ENCODE measurements at regions not wholly inside any gene's neighbourhood (a gene's known extent, or its start where the extent isn't known, plus 50 kb on each side); places are given as distances from the start of the nearest gene placed in this dataset.

GRCh38 chr4:66893807-66894206, 651.5 kb downstream of the CENPC start:
- H3K4me1 ChIP-seq (ENCODE audit: control insufficient read depth in 1 of 2, insufficient read depth in 2 of 2, low read length in 2 of 2), result no peaks in the 10 kb centered on the region
- H4K12ac ChIP-seq (ENCODE audit: low read depth, low read length), result no peak overlapping the region
- no peak overlapping the region for H4K8ac ChIP-seq (ENCODE audit: low read depth, low read length)
- H3K4me3 ChIP-seq (ENCODE audit: low read depth, low read length), result no peak overlapping the region
- no peak overlapping the region for H2AFZ ChIP-seq (ENCODE audit: insufficient read depth, low read length, poor library complexity)
- no peak overlapping the region for H3K14ac ChIP-seq (ENCODE audit: low read length)
- no peaks in the 10 kb centered on the region for H3K79me1 ChIP-seq (ENCODE audit: low read length)
- DNase-seq, result no peak
- no peak overlapping the region for H3K23ac ChIP-seq (ENCODE audit: low read length)
- H2BK12ac ChIP-seq (ENCODE audit: low read length), result no peak overlapping the region
- no peak overlapping the region for H3K18ac ChIP-seq (ENCODE audit: low read length)
- H2AK5ac ChIP-seq (ENCODE audit: low read length), result no peak overlapping the region
- no peak overlapping the region for H3K27ac ChIP-seq (ENCODE audit: low read depth, low read length)
- no peaks in the 10 kb centered on the region for H3K79me2 ChIP-seq (ENCODE audit: control insufficient read depth, insufficient read depth, low read length, poor library complexity)
- WGBS (ENCODE audit: extremely low coverage, insufficient coverage, insufficient read length), result no CpG with 5 or more reads among the region's 1 CpG
- H4K91ac ChIP-seq (ENCODE audit: low read depth, low read length), result no peak overlapping the region
- no peak overlapping the region for H2BK120ac ChIP-seq (ENCODE audit: insufficient read depth, low read length, poor library complexity)
- H3K4ac ChIP-seq (ENCODE audit: low read depth, low read length), result no peak overlapping the region
- H3K9ac ChIP-seq (ENCODE audit: low read length), result no peak overlapping the region
- peaks cover 3% of the 10 kb centered on the region for H3K9me3 ChIP-seq (ENCODE audit: insufficient read depth, low read depth, low read length)
- no peaks in the 10 kb centered on the region for H3K27me3 ChIP-seq (ENCODE audit: insufficient read depth, low read length)
- H3K4me2 ChIP-seq (ENCODE audit: low read length), result no peak overlapping the region
- H2BK5ac ChIP-seq (ENCODE audit: low read depth, low read length, poor library complexity), result no peak overlapping the region
- H3K36me3 ChIP-seq (ENCODE audit: control insufficient read depth in 1 of 2, insufficient read depth in 2 of 2, low read length in 2 of 2), result no peaks in the 10 kb centered on the region

DNA sequence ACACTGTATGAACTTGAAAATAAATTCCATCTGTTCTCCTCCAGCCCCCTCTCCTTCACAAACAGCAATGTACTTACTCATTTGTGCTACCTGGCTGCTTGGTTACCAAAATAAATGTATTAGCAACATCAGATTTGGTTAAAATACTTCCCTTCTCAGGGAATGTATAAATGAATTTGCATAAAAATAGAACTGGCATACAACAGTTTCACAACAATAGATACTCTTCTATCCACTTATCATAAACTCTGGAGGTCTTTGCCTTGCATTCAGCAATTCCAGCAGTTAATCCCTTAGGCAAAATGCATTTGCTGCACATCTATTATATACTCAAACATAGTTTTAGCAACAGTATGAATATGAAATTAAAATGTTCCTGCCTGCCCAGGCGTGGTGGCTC, 658.2 kb downstream of the CENPC start:
- no peak overlapping the region for H4K12ac ChIP-seq (ENCODE audit: low read depth, low read length)
- no peak overlapping the region for H3K14ac ChIP-seq (ENCODE audit: low read length)
- DNase-seq, result no peak
- H3K4ac ChIP-seq (ENCODE audit: low read depth, low read length), result no peak overlapping the region
- H2AFZ ChIP-seq (ENCODE audit: insufficient read depth, low read length, poor library complexity), result no peak overlapping the region
- no peak overlapping the region for H2BK12ac ChIP-seq (ENCODE audit: low read length)
- H3K79me1 ChIP-seq (ENCODE audit: low read length), result no peaks in the 10 kb centered on the region
- no peak overlapping the region for H3K27ac ChIP-seq (ENCODE audit: low read depth, low read length)
- no peak overlapping the region for H2AK5ac ChIP-seq (ENCODE audit: low read length)
- H3K4me1 ChIP-seq (ENCODE audit: control insufficient read depth in 1 of 2, insufficient read depth in 2 of 2, low read length in 2 of 2), result no peaks in the 10 kb centered on the region
- no peaks in the 10 kb centered on the region for H3K79me2 ChIP-seq (ENCODE audit: control insufficient read depth, insufficient read depth, low read length, poor library complexity)
- no peak overlapping the region for H3K18ac ChIP-seq (ENCODE audit: low read length)
- H4K8ac ChIP-seq (ENCODE audit: low read depth, low read length), result no peak overlapping the region
- no peak overlapping the region for H3K4me3 ChIP-seq (ENCODE audit: low read depth, low read length)
- WGBS (ENCODE audit: extremely low coverage, insufficient coverage, insufficient read length), result no CpG with 5 or more reads among the region's 1 CpG
- H3K27me3 ChIP-seq (ENCODE audit: insufficient read depth, low read length), result no peaks in the 10 kb centered on the region
- H2BK5ac ChIP-seq (ENCODE audit: low read depth, low read length, poor library complexity), result no peak overlapping the region
- H3K36me3 ChIP-seq (ENCODE audit: control insufficient read depth in 1 of 2, insufficient read depth in 2 of 2, low read length in 2 of 2), result no peaks in the 10 kb centered on the region
- no peak overlapping the region for H2BK120ac ChIP-seq (ENCODE audit: insufficient read depth, low read length, poor library complexity)
- H3K9ac ChIP-seq (ENCODE audit: low read length), result no peak overlapping the region
- H3K23ac ChIP-seq (ENCODE audit: low read length), result no peak overlapping the region
- H3K4me2 ChIP-seq (ENCODE audit: low read length), result no peak overlapping the region
- no peaks in the 10 kb centered on the region for H3K9me3 ChIP-seq (ENCODE audit: insufficient read depth, low read depth, low read length)
- H4K91ac ChIP-seq (ENCODE audit: low read depth, low read length), result no peak overlapping the region

GRCh38 chr4:66885501-66886165, 659.7 kb downstream of the CENPC start:
- no peak overlapping the region for H2BK120ac ChIP-seq (ENCODE audit: insufficient read depth, low read length, poor library complexity)
- no peak overlapping the region for H3K9ac ChIP-seq (ENCODE audit: low read length)
- H2BK5ac ChIP-seq (ENCODE audit: low read depth, low read length, poor library complexity), result no peak overlapping the region
- no peak overlapping the region for H3K4ac ChIP-seq (ENCODE audit: low read depth, low read length)
- H3K79me1 ChIP-seq (ENCODE audit: low read length), result no peaks in the 10 kb centered on the region
- H3K27ac ChIP-seq (ENCODE audit: low read depth, low read length), result no peak overlapping the region
- no peak overlapping the region for H3K4me2 ChIP-seq (ENCODE audit: low read length)
- no peak overlapping the region for H3K4me3 ChIP-seq (ENCODE audit: low read depth, low read length)
- no peak overlapping the region for H3K14ac ChIP-seq (ENCODE audit: low read length)
- H4K12ac ChIP-seq (ENCODE audit: low read depth, low read length), result no peak overlapping the region
- H3K27me3 ChIP-seq (ENCODE audit: insufficient read depth, low read length), result no peaks in the 10 kb centered on the region
- no peak overlapping the region for H3K23ac ChIP-seq (ENCODE audit: low read length)
- no peak overlapping the region for H4K8ac ChIP-seq (ENCODE audit: low read depth, low read length)
- H2AFZ ChIP-seq (ENCODE audit: insufficient read depth, low read length, poor library complexity), result no peak overlapping the region
- no peak overlapping the region for H2BK12ac ChIP-seq (ENCODE audit: low read length)
- H2AK5ac ChIP-seq (ENCODE audit: low read length), result no peak overlapping the region
- H3K9me3 ChIP-seq (ENCODE audit: insufficient read depth, low read depth, low read length), result no peaks in the 10 kb centered on the region
- H3K36me3 ChIP-seq (ENCODE audit: control insufficient read depth in 1 of 2, insufficient read depth in 2 of 2, low read length in 2 of 2), result no peaks in the 10 kb centered on the region
- H3K18ac ChIP-seq (ENCODE audit: low read length), result no peak overlapping the region
- no peak overlapping the region for H4K91ac ChIP-seq (ENCODE audit: low read depth, low read length)
- WGBS (ENCODE audit: extremely low coverage, insufficient coverage, insufficient read length), result no CpG with 5 or more reads among the region's 1 CpG
- peak in 1 of 2 donors; percentile 1 for DNase-seq
- no peaks in the 10 kb centered on the region for H3K4me1 ChIP-seq (ENCODE audit: control insufficient read depth in 1 of 2, insufficient read depth in 2 of 2, low read length in 2 of 2)
- H3K79me2 ChIP-seq (ENCODE audit: control insufficient read depth, insufficient read depth, low read length, poor library complexity), result no peaks in the 10 kb centered on the region

DNA sequence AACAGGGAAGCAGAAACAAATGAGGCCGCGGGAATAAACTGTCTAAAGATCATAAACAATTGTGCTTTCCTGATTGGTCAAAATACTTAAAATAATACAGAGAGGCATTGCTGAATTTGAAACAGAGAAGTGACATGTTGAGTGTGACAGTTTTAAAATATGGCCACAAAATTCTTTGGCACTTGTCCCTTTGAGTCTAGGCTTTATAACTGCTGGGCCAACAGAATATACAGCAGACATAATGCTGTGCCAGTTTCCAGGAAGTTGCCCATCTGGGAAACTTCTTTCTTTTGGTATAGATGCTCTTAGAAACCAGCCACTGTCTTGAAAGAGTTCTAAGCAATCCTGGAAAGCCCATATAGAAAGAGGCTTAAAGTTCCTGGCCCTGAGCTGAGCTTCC, 668.4 kb downstream of the CENPC start:
- Histone ChIP-seq H4K8ac (ENCODE audit: low read depth, low read length) (no peak overlapping the region), H3K27me3 (ENCODE audit: insufficient read depth, low read length) (no peaks in the 10 kb centered on the region), H3K79me1 (ENCODE audit: low read length) (no peaks in the 10 kb centered on the region), H3K18ac (ENCODE audit: low read length) (no peak overlapping the region), H3K4me1 (ENCODE audit: control insufficient read depth in 1 of 2, insufficient read depth in 2 of 2, low read length in 2 of 2) (no peaks in the 10 kb centered on the region), H3K36me3 (ENCODE audit: control insufficient read depth in 1 of 2, insufficient read depth in 2 of 2, low read length in 2 of 2) (no peaks in the 10 kb centered on the region), H3K23ac (ENCODE audit: low read length) (no peak overlapping the region), H2AK5ac (ENCODE audit: low read length) (no peak overlapping the region), H3K4me2 (ENCODE audit: low read length) (no peak overlapping the region), H3K9me3 (ENCODE audit: insufficient read depth, low read depth, low read length) (no peaks in the 10 kb centered on the region), H3K27ac (ENCODE audit: low read depth, low read length) (no peak overlapping the region), H2BK5ac (ENCODE audit: low read depth, low read length, poor library complexity) (no peak overlapping the region), H3K14ac (ENCODE audit: low read length) (no peak overlapping the region), H2BK120ac (ENCODE audit: insufficient read depth, low read length, poor library complexity) (no peak overlapping the region), H4K12ac (ENCODE audit: low read depth, low read length) (no peak overlapping the region), H3K9ac (ENCODE audit: low read length) (no peak overlapping the region), H3K4ac (ENCODE audit: low read depth, low read length) (no peak overlapping the region), H3K79me2 (ENCODE audit: control insufficient read depth, insufficient read depth, low read length, poor library complexity) (no peaks in the 10 kb centered on the region), H2AFZ (ENCODE audit: insufficient read depth, low read length, poor library complexity) (no peak overlapping the region), H3K4me3 (ENCODE audit: low read depth, low read length) (no peak overlapping the region), H4K91ac (ENCODE audit: low read depth, low read length) (no peak overlapping the region), H2BK12ac (ENCODE audit: low read length) (no peak overlapping the region)
- no CpG with 5 or more reads among the region's 2 CpGs for WGBS (ENCODE audit: extremely low coverage, insufficient coverage, insufficient read length)
- no peak for DNase-seq
